GM21786 (cell line): ENCODE measurements at regions not wholly inside any gene's neighbourhood (a gene's known extent, or its start where the extent isn't known, plus 50 kb on each side); places are given as distances from the start of the nearest gene placed in this dataset.
A peak's percentile ranks its signal among the peaks of the same experiment; 100 is the strongest.

ENCODE experiments used
- ATAC-seq: cut with Tn5 transposase; IDR thresholded peaks from one replicate; pipeline ENCODE4 v1.9.1; 2021; ENCODE audit not compliant: unreplicated experiment

GRCh38 chr5:116389601-116390000, 185.0 kb downstream of the SEMA6A start:
- ATAC-seq: no peak

GRCh38 chr5:116388564-116389258, 185.9 kb downstream of the SEMA6A start:
- no peak for ATAC-seq

GRCh38 chr5:116387738-116388137, 186.9 kb downstream of the SEMA6A start:
- ATAC-seq: no peak

DNA sequence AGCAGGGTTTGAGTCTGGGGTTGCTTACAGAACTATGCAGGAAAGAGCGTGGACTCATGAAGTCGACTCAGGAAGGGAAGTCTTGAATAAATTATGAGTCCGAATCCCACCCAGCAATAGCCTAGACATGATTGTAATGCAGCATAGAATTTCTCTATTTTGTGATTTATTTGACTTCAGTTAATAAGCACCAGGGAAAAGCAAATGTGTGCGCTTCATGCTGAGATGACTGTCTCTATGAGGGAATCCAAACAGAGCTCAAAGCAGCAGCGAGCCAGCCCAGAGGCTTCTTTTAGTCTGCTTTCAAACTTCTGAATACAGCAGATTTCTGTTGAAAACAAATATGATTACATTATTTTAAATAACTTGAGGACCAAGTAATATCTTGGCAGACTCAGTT, 188.0 kb downstream of the SEMA6A start:
- ATAC-seq: no peak

- ATAC-seq: no peak
These were observed 191.8 kb downstream of the SEMA6A start for GRCh38 chr5:116382874-116383266.

DNA sequence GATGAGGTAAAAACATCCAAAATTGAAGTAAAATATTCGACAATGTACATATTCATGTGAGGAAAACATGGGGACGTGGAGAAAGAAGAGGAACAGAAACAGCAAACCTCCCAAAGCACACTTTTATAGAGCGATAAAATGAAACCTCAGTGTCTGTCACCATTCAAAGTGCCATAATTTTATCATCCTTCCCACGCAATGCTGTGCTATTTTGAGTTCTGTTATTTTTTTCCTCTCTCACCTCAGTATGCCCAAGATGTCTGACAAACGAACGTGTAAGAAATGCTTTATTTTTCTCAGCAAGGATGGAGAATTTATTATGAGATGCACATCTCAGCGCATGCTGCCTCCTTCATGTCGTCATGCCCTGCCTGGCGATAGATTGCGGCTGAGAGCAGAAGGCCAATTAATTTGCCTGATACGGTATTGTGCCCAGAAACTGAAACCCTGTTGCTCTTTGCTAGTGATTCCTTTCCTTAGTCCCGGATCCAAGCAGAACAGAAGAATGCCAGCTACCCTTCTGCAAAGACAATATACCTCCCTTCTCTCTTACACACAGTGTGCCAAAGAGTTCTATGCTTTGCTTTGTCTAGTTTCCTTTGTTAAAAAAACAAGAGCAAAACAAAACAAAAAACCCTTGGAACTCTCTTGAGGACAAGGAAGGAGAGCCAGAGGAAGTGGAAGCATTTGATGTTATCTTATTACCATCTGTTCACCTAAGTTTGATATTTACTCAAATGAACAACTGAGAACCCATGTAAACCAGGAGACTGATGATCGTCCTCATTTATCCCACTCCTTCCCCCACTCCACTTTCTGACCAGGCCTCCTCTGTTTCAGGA, 192.4 kb downstream of the SEMA6A start:
- ATAC-seq: no peak

- no peak for ATAC-seq
These were observed 193.4 kb downstream of the SEMA6A start for GRCh38 chr5:116381201-116381600.

DNA sequence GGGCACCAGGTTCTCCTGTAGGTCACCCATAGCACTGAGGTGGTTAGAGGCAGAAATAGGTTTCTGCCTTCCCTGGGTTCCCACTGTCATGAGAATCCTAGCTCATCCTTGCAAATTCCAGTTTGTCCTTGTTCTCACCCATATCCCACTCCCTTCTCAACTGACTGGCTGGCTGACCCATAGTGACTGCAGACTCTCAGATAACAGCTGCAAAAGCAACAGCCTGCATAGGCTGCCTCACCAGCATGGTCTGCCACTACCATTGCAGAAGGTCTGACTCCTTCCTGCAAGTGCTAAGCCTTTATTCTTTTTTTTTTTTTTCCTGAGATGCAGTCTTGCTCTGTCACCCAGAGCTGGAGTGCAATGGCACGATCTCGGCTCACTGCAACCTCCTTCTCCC, 194.0 kb downstream of the SEMA6A start:
- ATAC-seq: no peak

DNA sequence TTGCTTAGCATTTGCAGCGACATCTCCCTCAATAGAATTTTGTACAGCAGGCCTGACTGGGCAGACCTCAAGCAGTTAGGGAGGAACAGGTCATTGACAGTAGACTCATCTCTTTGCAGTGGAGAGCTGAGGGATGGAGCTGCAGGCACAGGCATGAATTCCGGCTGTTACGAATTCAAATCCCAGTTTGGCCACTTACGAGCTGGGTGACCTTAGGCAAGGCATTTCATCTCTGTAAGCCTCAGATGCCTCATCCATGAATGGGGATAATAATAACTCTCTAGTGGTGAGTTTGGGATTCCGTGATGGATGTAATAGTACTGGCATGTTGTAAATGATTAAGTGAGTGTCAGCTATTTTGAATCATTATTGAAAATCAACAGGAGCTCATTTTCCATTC, 195.3 kb downstream of the SEMA6A start:
- no peak for ATAC-seq

DNA sequence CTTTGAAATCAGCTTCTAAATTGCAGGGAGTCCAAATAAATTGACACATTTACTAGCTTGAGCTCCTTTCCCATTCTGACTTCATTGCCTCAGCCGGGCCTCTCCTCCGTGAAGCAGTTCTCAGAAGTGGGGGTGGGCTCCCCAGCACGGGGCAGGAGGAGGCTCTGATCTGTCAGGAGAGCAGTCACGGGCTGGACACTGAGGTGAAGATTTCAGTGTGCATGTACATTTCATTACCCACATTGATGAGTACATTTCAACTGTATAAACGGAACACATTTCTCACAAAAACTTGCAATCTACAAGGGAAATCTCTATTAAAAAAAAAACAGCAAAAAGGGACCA, 195.9 kb downstream of the SEMA6A start:
- ATAC-seq: no peak

DNA sequence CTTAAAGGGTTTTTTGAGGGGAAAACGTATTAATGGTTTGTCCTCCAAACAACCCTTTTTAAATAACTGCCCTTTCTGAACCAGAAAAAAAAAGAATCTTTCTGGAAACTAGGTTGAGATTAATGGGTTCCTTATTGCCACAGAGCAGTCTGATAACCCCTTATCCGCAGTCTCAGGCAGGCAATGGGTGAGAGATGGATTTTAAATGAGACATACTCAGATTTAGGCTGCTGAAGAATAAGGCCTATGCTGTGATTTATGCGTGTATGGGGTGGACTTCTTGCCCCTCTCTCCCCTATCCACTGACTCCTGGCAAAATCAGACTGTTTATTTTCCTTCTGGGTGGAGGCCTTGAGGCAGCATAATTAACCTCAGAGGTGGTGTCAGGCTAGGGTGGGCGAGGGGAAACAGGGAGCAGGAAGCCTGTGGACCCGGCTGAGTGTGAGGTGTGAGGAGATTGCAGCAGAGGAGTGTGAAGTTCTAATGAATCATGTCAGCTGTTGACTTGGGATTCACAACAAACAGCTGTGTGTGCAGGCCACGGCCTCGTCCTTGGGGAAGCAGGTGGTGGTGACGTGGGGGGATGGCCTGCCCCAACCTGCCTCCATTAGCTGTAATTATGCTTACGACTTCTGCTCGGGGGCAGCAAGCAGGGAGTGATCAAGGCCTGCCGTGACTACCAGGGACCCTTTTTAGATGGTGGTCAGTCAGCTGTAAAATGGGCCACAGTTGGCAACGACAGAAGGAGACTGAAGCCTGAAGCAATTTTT, 196.4 kb downstream of the SEMA6A start:
- ATAC-seq: no peak

GRCh38 chr5:116377276-116378006, 197.2 kb downstream of the SEMA6A start:
- no peak for ATAC-seq

GRCh38 chr5:116375926-116376325, 198.7 kb downstream of the SEMA6A start:
- no peak for ATAC-seq

GRCh38 chr5:116374434-116374852, 200.2 kb downstream of the SEMA6A start:
- peak; percentile 62 for ATAC-seq

- ATAC-seq: peak; percentile 34
These were observed 201.6 kb downstream of the SEMA6A start for GRCh38 chr5:116372931-116373597.

DNA sequence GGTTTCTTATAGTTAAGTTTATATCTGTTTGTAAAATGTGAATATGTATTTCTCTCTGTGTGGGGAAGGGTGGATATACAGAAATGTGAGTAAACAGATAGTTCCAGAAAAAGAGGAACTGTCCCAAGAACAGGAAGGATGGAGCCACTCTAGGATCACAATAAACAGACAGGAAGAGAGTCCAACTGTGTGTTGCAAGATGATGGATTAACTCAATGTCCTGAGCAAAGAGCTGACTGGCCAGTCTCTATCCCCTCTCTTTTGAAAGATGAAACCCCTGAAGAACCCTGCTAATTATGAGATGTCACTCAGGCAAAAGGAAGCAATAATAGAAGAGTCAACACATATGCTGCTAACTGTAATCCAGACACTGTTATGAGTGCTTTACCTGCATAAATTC, 202.7 kb downstream of the SEMA6A start:
- ATAC-seq: no peak

GRCh38 chr5:116371431-116371830, 203.2 kb downstream of the SEMA6A start:
- ATAC-seq: peak; percentile 25

DNA sequence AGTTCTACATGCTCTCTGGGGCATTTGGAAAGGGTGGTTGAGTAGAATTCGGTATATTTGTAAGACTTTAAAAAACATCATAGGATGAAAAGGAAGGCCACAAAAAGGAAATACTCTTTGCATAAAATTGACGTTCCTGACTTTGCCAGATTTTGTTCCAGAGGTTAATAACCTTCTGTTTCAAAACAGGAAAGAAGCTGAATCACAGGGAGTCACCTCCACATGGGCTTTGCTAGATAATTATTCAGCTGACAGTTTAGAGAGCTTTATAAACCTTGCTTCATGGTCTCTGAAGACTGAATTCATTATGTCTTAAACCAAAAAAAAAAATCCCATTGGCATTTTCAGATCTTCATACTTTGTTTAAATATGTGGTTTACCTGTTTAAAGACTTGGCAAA, 203.7 kb downstream of the SEMA6A start:
- ATAC-seq: no peak

DNA sequence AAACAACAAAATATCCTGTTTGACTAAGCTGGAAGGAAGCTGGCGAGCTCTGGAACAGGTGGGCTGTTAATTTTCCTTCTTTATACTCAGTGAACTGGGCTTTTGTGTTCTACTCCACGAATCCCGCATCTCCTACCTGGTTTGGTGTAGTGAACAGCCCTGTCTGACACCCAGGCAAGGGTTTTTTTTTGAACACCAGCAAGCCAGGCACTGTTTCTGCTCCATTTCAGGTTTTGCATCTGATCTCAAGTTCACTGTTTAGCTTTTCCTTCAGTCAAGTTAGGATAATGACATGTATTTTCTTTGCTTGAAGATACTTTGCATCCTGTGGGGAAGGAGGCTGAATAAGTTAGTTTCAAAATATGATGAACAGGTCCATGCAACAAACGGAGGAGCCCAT, 204.5 kb downstream of the SEMA6A start:
- no peak for ATAC-seq

- peak; percentile 79 for ATAC-seq
These were observed 209.6 kb downstream of the SEMA6A start for GRCh38 chr5:116365006-116365496.
